IMR-90 (cell line): ENCODE measurements at regions not wholly inside any gene's neighbourhood (a gene's known extent, or its start where the extent isn't known, plus 50 kb on each side); places are given as distances from the start of the nearest gene placed in this dataset.

Experiments used
- ATAC-seq: fragments of 200-7000 bp; cut with Tn5 transposase; 2 replicates; pipeline ENCODE4 v1.9.1; 2020; ENCODE audit warnings: low read depth, mild to moderate bottlenecking, moderate library complexity
- BruUV-seq: library from RNA; stranded (reverse); fragments of 400-500 nt; replicated peaks from 2 replicates; lab custom pipeline; 2021; lab: Mats Ljungman, UMichigan
- CTCF ChIA-PET: fragments of 300-600 bp; formaldehyde crosslinking; extraction: SDS; loops from one replicate; lab custom pipeline; 2021; ENCODE audit warnings: antibody characterized with exemption; lab: Yijun Ruan, JAX
- POLR2A ChIA-PET: fragments of 300-600 bp; sonication (Branson Sonifier 250); formaldehyde crosslinking; loops from one replicate; lab custom pipeline; 2022; ENCODE audit warnings: antibody characterized with exemption; ENCODE audit not compliant: unreplicated experiment; lab: Charles Lee
- DNase-seq: peaks from one replicate; pipeline ENCODE4 v3.0.0; 2013
- H2AFZ ChIP-seq: replicated peaks from 2 replicates; pipeline ENCODE3; 2013; ENCODE audit warnings: low read length, mild to moderate bottlenecking; ENCODE audit not compliant: poor library complexity
- H2AK5ac ChIP-seq: 2 replicates; pipeline ENCODE4 v1.6.1; 2013; ENCODE audit warnings: low read depth, low read length, inconsistent platforms
- H2AK9ac ChIP-seq: replicated peaks from 2 replicates; pipeline ENCODE3; 2013; ENCODE audit warnings: mild to moderate bottlenecking, low read depth, low read length, moderate library complexity; ENCODE audit not compliant: poor library complexity
- H2BK120ac ChIP-seq: 2 replicates; pipeline ENCODE4 v1.6.1; 2013; ENCODE audit warnings: low read depth, low read length, inconsistent platforms
- H2BK15ac ChIP-seq: 3 replicates; pipeline ENCODE4 v1.6.1; 2013; ENCODE audit warnings: low read depth, low read length, inconsistent platforms
- H2BK20ac ChIP-seq: 2 replicates; pipeline ENCODE4 v1.6.1; 2013; ENCODE audit warnings: low read depth, mild to moderate bottlenecking, inconsistent platforms, low read length, moderate library complexity
- H2BK5ac ChIP-seq: 2 replicates; pipeline ENCODE4 v1.6.1; 2013; ENCODE audit warnings: mild to moderate bottlenecking, low read depth, low read length, inconsistent platforms; ENCODE audit not compliant: poor library complexity, severe bottlenecking
- H3K14ac ChIP-seq: replicated peaks from 2 replicates; pipeline ENCODE4 v1.6.1; 2013; ENCODE audit warnings: low read depth, low read length, inconsistent platforms
- H3K18ac ChIP-seq: 2 replicates; pipeline ENCODE4 v1.6.1; 2013; ENCODE audit warnings: low read depth, low read length, control low read depth
- H3K23ac ChIP-seq: 2 replicates; pipeline ENCODE4 v1.6.1; 2013; ENCODE audit warnings: low read depth, low read length, inconsistent platforms
- H3K27ac ChIP-seq: 2 replicates; pipeline ENCODE4 v1.5.1; 2013; ENCODE audit warnings: mild to moderate bottlenecking, control low read depth, low read length; ENCODE audit not compliant: insufficient read depth
- H3K27me3 ChIP-seq: 2 replicates; pipeline ENCODE4 v1.6.1; 2013; ENCODE audit warnings: low read length; ENCODE audit not compliant: control insufficient read depth, insufficient read depth
- H3K36me3 ChIP-seq: 2 replicates; pipeline ENCODE4 v1.6.1; 2013; ENCODE audit warnings: low read length, mixed read lengths; ENCODE audit not compliant: control insufficient read depth, insufficient read depth
- H3K4ac ChIP-seq: 2 replicates; pipeline ENCODE4 v1.6.1; 2013; ENCODE audit warnings: low read depth, low read length, inconsistent platforms
- H3K4me1 ChIP-seq: 2 replicates; pipeline ENCODE4 v1.6.1; 2013; ENCODE audit warnings: low read length, mixed read lengths; ENCODE audit not compliant: control insufficient read depth, insufficient read depth
- H3K4me2 ChIP-seq: 2 replicates; pipeline ENCODE4 v1.6.1; 2013; ENCODE audit warnings: low read depth, mild to moderate bottlenecking, control low read depth, low read length, moderate library complexity
- H3K4me3 ChIP-seq: 2 replicates; pipeline ENCODE4 v1.5.1; 2013; ENCODE audit warnings: low read depth, mild to moderate bottlenecking, control low read depth, low read length, moderate library complexity; ENCODE audit not compliant: insufficient read depth
- H3K56ac ChIP-seq: 2 replicates; pipeline ENCODE4 v1.6.1; 2013; ENCODE audit warnings: low read length, inconsistent platforms; ENCODE audit not compliant: insufficient read depth; ENCODE audit errors: extremely low read depth
- H3K79me1 ChIP-seq, 2 experiments: 2 replicates each; pipeline ENCODE4 v1.6.1; 2013; ENCODE audit warnings: low read length in 2 of 2, inconsistent platforms in 1 of 2, low read depth in 1 of 2
- H3K9ac ChIP-seq: 2 replicates; pipeline ENCODE4 v1.6.1; 2013; ENCODE audit warnings: low read depth, low read length, control low read depth
- H3K9me1 ChIP-seq: 2 replicates; pipeline ENCODE4 v1.6.1; 2013; ENCODE audit warnings: low read length, inconsistent platforms; ENCODE audit not compliant: insufficient read depth
- H3K9me3 ChIP-seq: 2 replicates; pipeline ENCODE4 v1.6.1; 2013; ENCODE audit warnings: low read length; ENCODE audit not compliant: control insufficient read depth, insufficient read depth
- H4K20me1 ChIP-seq: 2 replicates; pipeline ENCODE4 v1.6.1; 2013; ENCODE audit warnings: low read length, inconsistent platforms; ENCODE audit not compliant: insufficient read depth
- H4K5ac ChIP-seq: 2 replicates; pipeline ENCODE4 v1.6.1; 2013; ENCODE audit warnings: mild to moderate bottlenecking, low read depth, low read length, control low read depth
- H4K8ac ChIP-seq, 2 experiments: 2 replicates each; pipeline ENCODE4 v1.6.1; 2013; ENCODE audit warnings: low read depth in 2 of 2, low read length in 2 of 2, control low read depth in 1 of 2, inconsistent platforms in 1 of 2
- H4K91ac ChIP-seq: 2 replicates; pipeline ENCODE4 v1.6.1; 2013; ENCODE audit warnings: low read depth, low read length, inconsistent platforms; ENCODE audit not compliant: insufficient read depth
- CEBPB ChIP-seq: IDR thresholded peaks from 2 replicates; pipeline ENCODE4 v1.6.1; 2012; ENCODE audit warnings: low read depth, low read length, improper control_type of control experiment
- FOS ChIP-seq: fragments of 150-350 bp; IDR thresholded peaks from 2 replicates; pipeline ENCODE4 v1.6.1; 2016; ENCODE audit warnings: low read depth, low read length
- NFE2L2 ChIP-seq: fragments of 150-350 bp; IDR thresholded peaks from 2 replicates; pipeline ENCODE4 v1.6.1; 2016; ENCODE audit warnings: low read depth, mild to moderate bottlenecking, low read length
- WGBS, 2 experiments: methylation state at CpG; one replicate each; pipeline versions ENCODE4 v1.1.5 to v1.1.7; 2013; ENCODE audit warnings: missing lambda C conversion rate in 2 of 2; ENCODE audit not compliant: insufficient read length in 1 of 2; ENCODE audit errors: extremely low coverage in 2 of 2; 5-methylcytosine and 5-hydroxymethylcytosine counted together
- dilution Hi-C: fragments of 300-500 bp; cut with HindIII; formaldehyde crosslinking; loops from one replicate; pipeline ENCODE4 v1.14.3; 2018; ENCODE audit warnings: low sequenced_read_pairs; ENCODE audit not compliant: unreplicated experiment
- in situ Hi-C: fragments of 300-500 bp; cut with MboI; formaldehyde crosslinking; loops from 3 replicates; pipeline ENCODE4 v1.14.3; 2019; ENCODE audit warnings: low sequenced_read_pairs, inconsistent platforms, mixed read lengths
- intact Hi-C: fragments of 100-400 bp; cut with micrococcal nuclease; formaldehyde crosslinking; loops from 2 replicates; pipeline ENCODE4 v1.10.0; 2022

DNA sequence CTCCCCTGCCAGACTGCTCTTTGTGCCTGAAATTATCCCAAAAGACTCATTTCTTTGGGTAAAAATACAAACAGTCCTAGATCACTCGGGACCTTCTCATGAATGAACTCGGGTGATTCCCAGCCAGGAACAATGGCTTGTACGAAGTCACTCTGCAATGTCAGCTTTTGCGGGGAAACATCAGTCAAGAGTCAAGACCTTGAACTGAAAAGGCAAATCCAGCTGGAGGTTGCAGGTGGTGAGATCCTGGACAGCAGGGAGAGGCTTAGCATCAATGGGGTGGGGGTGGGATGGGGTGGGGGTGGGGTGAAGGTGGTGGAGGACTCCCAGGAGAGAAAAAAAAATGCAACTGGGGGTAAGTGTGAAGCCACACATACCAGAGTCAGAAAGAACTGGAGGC is 115.0 kb upstream of the SLC25A33 start:
- ChIA-PET POLR2A (no interaction called here), CTCF (no interaction called here)
- H3K9me3 ChIP-seq = peaks cover 3% of the 10 kb centered on the region; the same call in 1 of the 2 replicates
- no peak overlapping the region for H2BK5ac ChIP-seq
- no peak overlapping the region for H3K18ac ChIP-seq
- H2BK15ac ChIP-seq = no peak overlapping the region
- no peak overlapping the region for H3K27ac ChIP-seq
- intact Hi-C loops = no loop called here
- no peak overlapping the region for H4K5ac ChIP-seq
- peaks cover 8% of the 10 kb centered on the region for H3K27me3 ChIP-seq
- no peak overlapping the region for H4K8ac ChIP-seq
- H2BK120ac ChIP-seq = no peak overlapping the region
- H3K56ac ChIP-seq = no peak overlapping the region
- TF ChIP-seq CEBPB = no peak
- no peak for TF ChIP-seq NFE2L2
- no peak for TF ChIP-seq FOS
- no peak overlapping the region for H3K4me3 ChIP-seq
- no peak overlapping the region for H2AK5ac ChIP-seq
- H2BK20ac ChIP-seq = no peak overlapping the region
- no peak overlapping the region for H3K14ac ChIP-seq
- H4K20me1 ChIP-seq = no peaks in the 10 kb centered on the region
- no TSS peak for BruUV-seq
- H3K4me1 ChIP-seq = no peaks in the 10 kb centered on the region; the same call in 1 of the 2 replicates
- in situ Hi-C loops = no loop called here
- no peak for ATAC-seq
- H4K91ac ChIP-seq = no peak overlapping the region
- no peak overlapping the region for H2AFZ ChIP-seq
- peaks cover 0 to 5% of the 10 kb centered on the region in 2 experiments; a peak in 1 of 4 replicates for H3K79me1 ChIP-seq
- peaks cover 4% of the 10 kb centered on the region; the same call in 1 of the 2 replicates for H3K9me1 ChIP-seq
- no peak overlapping the region for H3K9ac ChIP-seq
- no peaks in the 10 kb centered on the region for H3K36me3 ChIP-seq
- dilution Hi-C loops = no loop called here
- no peak overlapping the region for H3K23ac ChIP-seq
- no peak for DNase-seq
- WGBS, 2 experiments = no CpG with 5 or more reads among the region's 4 CpGs
- H3K4me2 ChIP-seq = no peak overlapping the region
- H3K4ac ChIP-seq = no peak overlapping the region
- no peak overlapping the region for H2AK9ac ChIP-seq
